ENCODE measurements at regions not wholly inside any gene's neighbourhood (a gene's known extent, or its start where the extent isn't known, plus 50 kb on each side); places are given as distances from the start of the nearest gene placed in this dataset.
A peak's percentile ranks its signal among the peaks of the same experiment; 100 is the strongest.

- Histone ChIP-seq H3K4me1 (ENCODE audit: insufficient read depth, poor library complexity, severe bottlenecking) (no peaks in the 10 kb centered on the region), H3K4me3 (ENCODE audit: severe bottlenecking) (no peak overlapping the region), H3K36me3 (ENCODE audit: low read depth) (no peaks in the 10 kb centered on the region), H3K9me3 (ENCODE audit: severe bottlenecking) (no peaks in the 10 kb centered on the region), H3K27ac (ENCODE audit: poor library complexity, severe bottlenecking) (no peak overlapping the region), H3K27me3 (ENCODE audit: insufficient read depth, poor library complexity, severe bottlenecking) (no peaks in the 10 kb centered on the region)
- DNase-seq (ENCODE audit: low spot score) (no peak), ATAC-seq (ENCODE audit: low read depth) (peak; percentile 53; the same call in 1 of the 3 replicates)
- TF ChIP-seq, protein P1, sequence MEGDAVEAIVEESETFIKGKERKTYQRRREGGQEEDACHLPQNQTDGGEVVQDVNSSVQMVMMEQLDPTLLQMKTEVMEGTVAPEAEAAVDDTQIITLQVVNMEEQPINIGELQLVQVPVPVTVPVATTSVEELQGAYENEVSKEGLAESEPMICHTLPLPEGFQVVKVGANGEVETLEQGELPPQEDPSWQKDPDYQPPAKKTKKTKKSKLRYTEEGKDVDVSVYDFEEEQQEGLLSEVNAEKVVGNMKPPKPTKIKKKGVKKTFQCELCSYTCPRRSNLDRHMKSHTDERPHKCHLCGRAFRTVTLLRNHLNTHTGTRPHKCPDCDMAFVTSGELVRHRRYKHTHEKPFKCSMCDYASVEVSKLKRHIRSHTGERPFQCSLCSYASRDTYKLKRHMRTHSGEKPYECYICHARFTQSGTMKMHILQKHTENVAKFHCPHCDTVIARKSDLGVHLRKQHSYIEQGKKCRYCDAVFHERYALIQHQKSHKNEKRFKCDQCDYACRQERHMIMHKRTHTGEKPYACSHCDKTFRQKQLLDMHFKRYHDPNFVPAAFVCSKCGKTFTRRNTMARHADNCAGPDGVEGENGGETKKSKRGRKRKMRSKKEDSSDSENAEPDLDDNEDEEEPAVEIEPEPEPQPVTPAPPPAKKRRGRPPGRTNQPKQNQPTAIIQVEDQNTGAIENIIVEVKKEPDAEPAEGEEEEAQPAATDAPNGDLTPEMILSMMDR (IDR thresholded peaks at IDR 0.05; ENCODE audit: poor library complexity, severe bottlenecking): no peak
Measured at GRCh38 chr2:14567561-14567960, 65.0 kb upstream of the LRATD1 start.

GRCh38 chr2:14569294-14569693, 63.2 kb upstream of the LRATD1 start:
- H3K36me3 ChIP-seq (ENCODE audit: low read depth): no peaks in the 10 kb centered on the region
- TF ChIP-seq, protein P1 (IDR thresholded peaks at IDR 0.05; ENCODE audit: poor library complexity, severe bottlenecking): no peak
- no peaks in the 10 kb centered on the region for H3K27me3 ChIP-seq (ENCODE audit: insufficient read depth, poor library complexity, severe bottlenecking)
- H3K27ac ChIP-seq (ENCODE audit: poor library complexity, severe bottlenecking): no peak overlapping the region
- DNase-seq (ENCODE audit: low spot score): no peak
- no peaks in the 10 kb centered on the region for H3K9me3 ChIP-seq (ENCODE audit: severe bottlenecking)
- H3K4me3 ChIP-seq (ENCODE audit: severe bottlenecking): no peak overlapping the region
- H3K4me1 ChIP-seq (ENCODE audit: insufficient read depth, poor library complexity, severe bottlenecking): no peaks in the 10 kb centered on the region
- ATAC-seq (ENCODE audit: low read depth): no peak

DNA sequence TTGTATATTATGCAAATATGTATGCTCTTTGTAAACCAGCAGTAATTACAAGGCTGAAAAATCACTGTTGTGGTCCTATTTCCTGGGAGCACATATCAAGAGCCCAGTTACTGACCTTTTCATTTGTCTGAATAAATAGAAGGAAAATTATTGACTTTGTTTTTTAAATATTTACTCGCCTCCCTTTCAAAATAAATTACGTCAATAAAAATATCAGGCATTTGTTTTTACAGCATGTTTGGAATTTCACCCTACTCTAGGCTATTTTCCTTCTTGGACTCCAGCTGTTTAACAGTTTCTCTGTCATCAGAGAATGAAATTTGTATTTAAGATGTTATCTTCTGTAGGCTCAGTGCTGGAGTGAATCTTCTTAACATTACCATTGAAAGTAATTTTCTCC, 59.9 kb upstream of the LRATD1 start:
- Histone ChIP-seq H3K4me3 (ENCODE audit: severe bottlenecking) (no peak overlapping the region), H3K27ac (ENCODE audit: poor library complexity, severe bottlenecking) (no peak overlapping the region), H3K36me3 (ENCODE audit: low read depth) (no peaks in the 10 kb centered on the region), H3K9me3 (ENCODE audit: severe bottlenecking) (no peaks in the 10 kb centered on the region), H3K27me3 (ENCODE audit: insufficient read depth, poor library complexity, severe bottlenecking) (no peaks in the 10 kb centered on the region), H3K4me1 (ENCODE audit: insufficient read depth, poor library complexity, severe bottlenecking) (no peaks in the 10 kb centered on the region)
- DNase-seq (ENCODE audit: low spot score) (no peak), ATAC-seq (ENCODE audit: low read depth) (no peak)
- TF ChIP-seq, protein P1 (IDR thresholded peaks at IDR 0.05; ENCODE audit: poor library complexity, severe bottlenecking): no peak

DNA sequence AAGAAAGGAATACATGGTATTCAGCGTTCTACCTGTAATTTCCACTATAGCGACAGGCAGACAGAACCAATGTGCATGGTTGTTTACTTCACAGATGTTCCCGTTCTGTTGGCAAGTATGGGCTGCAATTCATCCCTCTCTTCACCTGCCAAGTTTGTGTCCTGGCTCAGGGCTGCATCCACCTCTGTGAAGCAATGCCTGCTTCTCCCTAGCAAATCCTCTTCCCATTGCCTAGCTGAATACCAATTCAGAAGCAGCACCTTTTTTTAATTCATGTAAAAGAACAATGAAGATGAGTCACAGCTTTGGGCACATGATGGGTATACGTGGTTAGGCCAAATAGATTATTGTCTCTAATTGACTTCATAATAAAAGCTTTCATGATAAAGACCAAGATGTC, 54.7 kb upstream of the LRATD1 start:
- no peaks in the 10 kb centered on the region for H3K27me3 ChIP-seq (ENCODE audit: insufficient read depth, poor library complexity, severe bottlenecking)
- peak; percentile 58 for ATAC-seq (ENCODE audit: low read depth)
- no peaks in the 10 kb centered on the region for H3K36me3 ChIP-seq (ENCODE audit: low read depth)
- no peak overlapping the region for H3K4me3 ChIP-seq (ENCODE audit: severe bottlenecking)
- no peak overlapping the region for H3K27ac ChIP-seq (ENCODE audit: poor library complexity, severe bottlenecking)
- no peak for DNase-seq (ENCODE audit: low spot score)
- TF ChIP-seq, protein P1 (IDR thresholded peaks at IDR 0.05; ENCODE audit: poor library complexity, severe bottlenecking): no peak
- H3K9me3 ChIP-seq (ENCODE audit: severe bottlenecking): no peaks in the 10 kb centered on the region
- no peaks in the 10 kb centered on the region for H3K4me1 ChIP-seq (ENCODE audit: insufficient read depth, poor library complexity, severe bottlenecking)

Data from RWPE2 (cell line).